ENCODE measurements at regions not wholly inside any gene's neighbourhood (a gene's known extent, or its start where the extent isn't known, plus 50 kb on each side); places are given as distances from the start of the nearest gene placed in this dataset.

DNA sequence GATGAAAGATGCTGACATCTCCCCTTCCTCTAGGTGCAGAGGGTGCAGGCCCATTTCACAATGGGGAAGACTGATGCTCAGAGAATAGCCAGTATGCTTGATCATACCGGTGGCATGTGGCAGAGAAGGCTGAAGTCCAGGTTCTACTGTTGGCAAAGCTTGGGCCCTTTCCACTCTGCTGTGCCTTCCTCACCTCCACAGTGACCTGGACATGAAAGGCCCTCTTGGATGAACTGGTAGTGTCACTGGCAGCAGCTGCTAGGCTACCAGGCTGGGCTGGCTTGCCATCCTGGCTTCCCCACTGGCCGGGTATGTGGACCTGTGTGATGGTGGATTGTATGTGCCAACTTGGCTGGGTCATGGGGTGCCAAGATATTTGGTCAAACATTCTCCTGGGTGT lies 92.0 kb downstream of the GADD45G start:
- TF ChIP-seq CTCF (IDR thresholded peaks at IDR 0.05; ENCODE audit: poor library complexity) (no peak), EZH2phosphoT487 (IDR thresholded peaks at IDR 0.05; ENCODE audit: low read depth, severe bottlenecking, unreplicated experiment) (no peak)

Measured in hepatocyte (in vitro differentiated cells).